ENCODE measurements at regions not wholly inside any gene's neighbourhood (a gene's known extent, or its start where the extent isn't known, plus 50 kb on each side); places are given as distances from the start of the nearest gene placed in this dataset.
"Not testable (repeated sequence)": the region's sequence is repeated elsewhere in the genome, so short reads cannot be mapped to it uniquely, and the experiment has no call there.

GRCh38 chr9:42326482-42326881, 143.0 kb downstream of the SPATA31A6 start:
- DNase-seq: not testable (repeated sequence)

DNA sequence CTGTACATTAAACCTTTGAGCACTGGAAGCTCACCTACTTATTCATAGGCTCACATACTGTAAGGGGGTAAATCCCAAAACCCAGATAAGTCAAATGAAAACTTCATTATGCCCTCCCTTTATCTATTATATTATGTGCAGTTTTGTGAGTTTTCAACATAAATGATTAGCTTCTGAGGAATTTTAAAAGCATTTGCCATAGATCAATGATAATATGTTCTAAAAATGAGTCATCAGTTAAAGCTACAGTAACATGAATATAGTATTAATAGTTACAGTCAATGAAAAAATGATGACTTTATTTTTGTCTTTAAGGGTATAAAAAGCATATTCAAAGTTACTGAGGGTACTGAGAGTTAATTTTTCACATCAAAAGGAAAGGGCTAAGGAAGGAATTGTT, 151.9 kb downstream of the SPATA31A6 start:
- DNase-seq: not testable (repeated sequence)

DNA sequence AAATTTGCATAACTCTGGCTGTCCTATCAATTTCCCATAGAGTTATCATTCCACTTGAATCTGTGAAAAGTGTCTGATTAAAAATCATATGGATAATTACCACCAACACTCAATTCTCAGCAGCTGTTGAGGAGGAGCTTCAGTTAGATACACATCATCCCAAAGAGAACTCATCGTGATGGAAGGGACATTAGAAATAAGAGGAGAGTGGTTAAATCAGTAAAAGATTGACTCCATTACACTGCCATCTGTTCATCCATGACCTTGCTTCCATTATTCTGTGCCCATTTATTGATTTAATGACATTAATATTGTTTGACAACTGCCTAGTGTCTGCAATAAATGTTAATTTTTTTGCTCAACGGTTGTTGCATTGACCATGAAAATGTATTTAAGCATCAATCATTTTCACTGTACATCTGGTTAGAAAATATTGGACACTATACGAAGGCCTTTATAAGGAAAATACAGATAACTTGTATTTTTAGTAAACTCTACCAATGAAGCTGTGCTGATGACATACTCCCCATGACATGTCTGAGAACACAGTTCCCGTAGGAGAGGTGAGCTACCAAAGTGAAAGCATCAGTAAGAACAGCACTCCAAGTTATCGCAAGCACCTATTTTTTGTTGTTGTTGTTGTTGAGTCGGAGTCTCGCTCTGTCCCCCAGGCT, 152.7 kb downstream of the SPATA31A6 start:
- not testable (repeated sequence) for DNase-seq

DNA sequence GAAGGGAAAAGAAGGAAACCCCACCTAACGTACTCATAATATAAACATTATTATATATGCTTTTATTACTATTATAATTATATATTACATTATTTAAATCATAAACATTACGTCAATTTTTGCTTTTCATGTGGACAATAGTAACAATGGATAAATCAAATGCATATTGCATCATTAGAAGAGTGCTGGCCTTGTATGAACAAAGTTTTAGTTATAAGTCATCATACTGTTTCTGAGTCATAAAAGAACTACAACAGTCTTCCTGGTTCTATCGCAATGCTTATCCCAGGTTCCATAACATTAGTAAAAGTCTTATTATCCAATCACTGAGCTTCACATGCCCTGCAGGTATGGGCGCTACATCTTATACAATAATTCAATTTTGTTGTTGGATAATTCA, 154.8 kb downstream of the SPATA31A6 start:
- DNase-seq: not testable (repeated sequence)

- DNase-seq: not testable (repeated sequence)
Observed at GRCh38 chr9:42339671-42340434, 156.4 kb downstream of the SPATA31A6 start.

GRCh38 chr9:42340435-42340723, 156.9 kb downstream of the SPATA31A6 start:
- not testable (repeated sequence) for DNase-seq

GRCh38 chr9:42341860-42342259, 158.4 kb downstream of the SPATA31A6 start:
- DNase-seq: not testable (repeated sequence)

GRCh38 chr9:42342297-42342696, 158.8 kb downstream of the SPATA31A6 start:
- DNase-seq: not testable (repeated sequence)

DNA sequence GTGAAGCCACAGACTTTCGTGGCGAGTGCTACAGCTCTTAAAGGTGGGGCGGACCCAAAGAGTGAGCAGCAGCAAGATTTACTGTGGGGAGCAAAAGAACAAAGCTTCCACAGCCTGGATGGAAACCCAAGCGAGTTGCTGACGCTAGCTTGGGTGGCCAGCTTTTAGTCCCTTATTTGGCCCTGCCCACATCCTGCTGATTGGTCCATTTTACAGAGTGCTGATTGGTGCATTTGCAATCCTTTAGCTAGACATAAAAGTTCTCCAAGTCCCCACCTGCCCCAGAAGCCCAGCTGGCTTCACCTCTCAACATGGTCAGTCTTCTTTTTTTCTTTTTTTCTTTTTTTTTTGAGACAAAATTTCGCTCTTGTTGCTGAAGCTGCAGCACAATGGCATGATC, 161.0 kb downstream of the SPATA31A6 start:
- not testable (repeated sequence) for DNase-seq

DNA sequence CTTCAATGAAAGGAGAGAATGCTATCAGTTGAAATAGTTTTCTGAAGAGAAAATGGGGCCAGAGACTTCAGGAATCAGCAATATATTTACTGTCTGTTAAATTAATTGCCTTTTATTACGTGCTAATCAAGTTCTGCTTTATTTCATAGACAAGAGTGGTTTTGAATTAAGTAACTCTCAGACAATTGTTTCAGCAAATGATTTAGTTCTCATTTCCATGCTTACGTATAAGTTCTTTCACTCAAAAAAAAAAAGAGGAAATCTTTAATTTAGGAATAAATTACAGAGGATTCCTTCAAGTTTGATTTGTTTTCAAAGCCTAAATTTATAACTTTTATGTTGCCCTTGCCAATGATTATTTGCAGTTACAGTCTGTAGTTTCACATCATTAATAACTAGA, 163.5 kb downstream of the SPATA31A6 start:
- DNase-seq: not testable (repeated sequence)

DNA sequence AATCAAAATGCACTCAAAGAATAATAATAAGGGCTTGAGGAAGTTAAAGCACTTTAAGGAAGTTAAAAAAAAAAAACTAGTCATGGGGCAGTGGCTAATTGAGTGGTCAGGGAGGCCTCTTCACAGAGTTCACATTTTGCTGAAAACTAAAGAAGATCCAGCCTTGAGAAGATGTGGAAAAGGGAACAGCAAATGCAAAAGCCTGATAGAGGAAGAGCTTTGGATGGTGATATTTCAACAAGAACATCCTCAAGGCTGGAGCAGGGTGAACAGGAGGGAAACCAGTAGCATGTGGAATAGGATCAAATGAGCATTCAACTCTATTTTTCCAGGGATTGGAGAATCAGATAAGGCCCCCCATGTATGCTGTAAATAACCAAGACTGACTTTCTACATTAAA, 165.7 kb downstream of the SPATA31A6 start:
- DNase-seq: not testable (repeated sequence)

GRCh38 chr9:42350412-42350811, 167.0 kb downstream of the SPATA31A6 start:
- not testable (repeated sequence) for DNase-seq

- DNase-seq: not testable (repeated sequence)
Observed at GRCh38 chr9:42357604-42358373, 174.3 kb downstream of the SPATA31A6 start.

GRCh38 chr9:42358626-42359247, 175.3 kb downstream of the SPATA31A6 start:
- DNase-seq: not testable (repeated sequence)

GRCh38 chr9:42364410-42365243, 181.2 kb downstream of the SPATA31A6 start:
- not testable (repeated sequence) for DNase-seq

DNA sequence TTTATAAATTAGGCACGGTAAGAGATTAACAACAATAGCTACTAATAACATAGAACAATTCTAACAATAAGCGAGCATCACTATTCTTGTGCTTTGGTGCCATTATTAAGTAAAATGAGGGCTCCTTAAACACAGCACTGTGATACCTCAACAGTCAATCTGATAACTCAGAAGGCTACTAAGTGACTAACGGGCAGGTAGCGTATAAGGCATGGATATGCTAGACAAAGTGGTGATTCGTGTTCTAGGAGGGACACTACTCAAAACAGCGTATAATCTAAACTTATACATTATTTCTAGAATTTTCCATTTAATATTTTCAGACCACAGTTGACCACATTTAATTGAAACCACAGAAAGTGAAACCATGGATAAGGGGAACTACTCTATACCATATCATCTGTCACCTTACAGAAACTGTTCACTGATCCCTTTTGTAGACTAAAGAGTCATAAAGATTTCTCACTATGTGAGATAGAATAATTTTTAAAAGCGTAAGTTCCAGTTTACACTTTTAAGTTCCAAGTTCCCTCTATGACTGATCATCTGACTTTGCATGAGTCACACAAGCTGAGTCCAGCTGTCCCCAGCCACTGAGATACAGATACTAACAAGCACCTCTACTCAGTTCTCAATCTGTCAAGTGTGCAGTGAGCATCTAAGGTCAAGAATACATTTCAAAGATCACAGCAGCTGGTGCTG, 181.9 kb downstream of the SPATA31A6 start:
- not testable (repeated sequence) for DNase-seq

- DNase-seq: not testable (repeated sequence)
Observed at GRCh38 chr9:42368279-42368881, 184.9 kb downstream of the SPATA31A6 start.

GRCh38 chr9:42370172-42370571, 186.7 kb downstream of the SPATA31A6 start:
- not testable (repeated sequence) for DNase-seq

- not testable (repeated sequence) for DNase-seq
Observed at GRCh38 chr9:42371417-42371816, 188.0 kb downstream of the SPATA31A6 start.

DNA sequence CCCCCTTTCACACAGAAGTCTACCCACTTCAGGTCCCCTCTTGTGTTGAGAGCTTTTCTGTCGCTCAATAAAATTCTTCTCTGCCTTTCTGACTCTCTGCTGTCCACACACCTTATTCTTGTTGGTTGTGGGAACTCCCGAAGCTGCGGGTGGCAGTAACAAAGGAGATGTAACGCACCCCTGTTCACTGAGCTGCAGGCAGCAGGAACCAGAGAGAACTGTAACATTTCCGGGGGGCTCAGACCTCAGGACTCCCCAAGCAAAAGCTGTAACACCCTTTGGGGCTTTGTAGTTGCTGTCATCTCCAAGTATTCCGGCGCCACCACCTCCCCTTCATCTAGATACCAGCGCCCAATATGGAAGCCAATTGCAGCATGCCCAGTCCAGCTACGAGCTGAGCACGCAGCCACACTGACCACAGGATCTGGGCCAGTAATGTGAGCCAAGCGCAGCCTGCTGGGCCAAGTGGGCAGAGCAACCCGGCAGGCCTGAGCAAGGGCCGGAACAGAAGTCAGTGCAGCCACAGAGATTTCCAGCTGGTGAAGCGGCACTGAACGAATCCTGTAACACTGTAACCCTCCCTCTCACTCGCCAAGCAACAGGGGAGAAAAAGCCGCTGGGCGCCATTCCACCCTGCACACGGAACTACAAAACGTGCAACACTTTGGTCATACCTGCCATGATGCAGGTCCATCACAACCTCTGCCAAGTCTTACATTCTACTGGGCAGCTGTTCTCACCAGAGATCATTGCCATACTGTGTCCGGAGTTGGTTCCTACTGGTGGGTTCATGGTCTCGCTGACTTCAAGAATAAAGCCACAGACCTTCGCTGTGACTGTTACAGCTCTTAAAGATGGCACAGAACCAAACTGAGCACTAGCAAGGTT, 194.3 kb downstream of the SPATA31A6 start:
- DNase-seq: not testable (repeated sequence)

All from stimulated activated CD4-positive, alpha-beta T cell treated with anti-CD3 and anti-CD28 coated beads, Interleukin-12 subunit alpha, Interleukin-12 subunit beta, amount 100 ng/mL, for 4 hours (primary cell).